ENCODE measurements at regions not wholly inside any gene's neighbourhood (a gene's known extent, or its start where the extent isn't known, plus 50 kb on each side); places are given as distances from the start of the nearest gene placed in this dataset.

GRCh38 chr2:149797030-149797429, 209.5 kb upstream of the MMADHC start:
- TF ChIP-seq CTCF (IDR thresholded peaks at IDR 0.05) = no peak
- no peak for TF ChIP-seq ZFX (IDR thresholded peaks at IDR 0.05; ENCODE audit: borderline replicate concordance)
